ENCODE measurements at regions not wholly inside any gene's neighbourhood (a gene's known extent, or its start where the extent isn't known, plus 50 kb on each side); places are given as distances from the start of the nearest gene placed in this dataset.

GRCh38 chr22:48968201-48968959, 859.3 kb downstream of the BRD1 start:
- DNase-seq (ENCODE audit: low read depth, low spot score): no peak
- H3K9me3 ChIP-seq (ENCODE audit: low read depth, low read length): no peaks in the 10 kb centered on the region
- H3K9ac ChIP-seq (ENCODE audit: insufficient read length): no peak overlapping the region
- TF ChIP-seq FOXP2 (optimal IDR thresholded peaks at IDR 0.05; ENCODE audit: control extremely low read depth, extremely low read length, insufficient read depth): no peak
- H3K27ac ChIP-seq: no peak overlapping the region
- no peaks in the 10 kb centered on the region for H3K36me3 ChIP-seq (ENCODE audit: insufficient read depth, low read length)
- no peak overlapping the region for H3K4me3 ChIP-seq

- H3K9me3 ChIP-seq (ENCODE audit: low read depth, low read length): no peaks in the 10 kb centered on the region
- no peak overlapping the region for H3K9ac ChIP-seq (ENCODE audit: insufficient read length)
- no peak overlapping the region for H3K4me3 ChIP-seq
- DNase-seq (ENCODE audit: low read depth, low spot score): no peak
- no peak overlapping the region for H3K27ac ChIP-seq
- H3K36me3 ChIP-seq (ENCODE audit: insufficient read depth, low read length): no peaks in the 10 kb centered on the region
- TF ChIP-seq EZH2 (IDR thresholded peaks at IDR 0.05) (no peak), POLR2AphosphoS5 (IDR thresholded peaks at IDR 0.05; ENCODE audit: borderline replicate concordance, low read depth, low read length) (no peak), FOXP2 (optimal IDR thresholded peaks at IDR 0.05; ENCODE audit: control extremely low read depth, extremely low read length, insufficient read depth) (no peak)
Measured at GRCh38 chr22:48963405-48963804, 864.3 kb downstream of the BRD1 start.

GRCh38 chr22:48961705-48962104, 866.0 kb downstream of the BRD1 start:
- Histone ChIP-seq H3K9me3 (ENCODE audit: low read depth, low read length) (no peaks in the 10 kb centered on the region), H3K9ac (ENCODE audit: insufficient read length) (no peak overlapping the region), H3K4me3 (no peak overlapping the region), H3K36me3 (ENCODE audit: insufficient read depth, low read length) (no peaks in the 10 kb centered on the region), H3K27ac (no peak overlapping the region)
- no peak for TF ChIP-seq FOXP2 (optimal IDR thresholded peaks at IDR 0.05; ENCODE audit: control extremely low read depth, extremely low read length, insufficient read depth)
- TF ChIP-seq POLR2AphosphoS5 (IDR thresholded peaks at IDR 0.05; ENCODE audit: borderline replicate concordance, low read depth, low read length): no peak
- no peak for TF ChIP-seq EZH2 (IDR thresholded peaks at IDR 0.05)
- no peak for DNase-seq (ENCODE audit: low read depth, low spot score)

- TF ChIP-seq POLR2AphosphoS5 (IDR thresholded peaks at IDR 0.05; ENCODE audit: borderline replicate concordance, low read depth, low read length): no peak
- TF ChIP-seq FOXP2 (optimal IDR thresholded peaks at IDR 0.05; ENCODE audit: control extremely low read depth, extremely low read length, insufficient read depth): no peak
- no peak for TF ChIP-seq EZH2 (IDR thresholded peaks at IDR 0.05)
- Histone ChIP-seq H3K36me3 (ENCODE audit: insufficient read depth, low read length) (no peaks in the 10 kb centered on the region), H3K9me3 (ENCODE audit: low read depth, low read length) (no peaks in the 10 kb centered on the region), H3K4me3 (no peak overlapping the region), H3K9ac (ENCODE audit: insufficient read length) (no peak overlapping the region), H3K27ac (no peak overlapping the region)
- no peak for DNase-seq (ENCODE audit: low read depth, low spot score)
Measured at GRCh38 chr22:48960980-48961660, 866.6 kb downstream of the BRD1 start.

- no peak for DNase-seq (ENCODE audit: low read depth, low spot score)
- no peaks in the 10 kb centered on the region for H3K9me3 ChIP-seq (ENCODE audit: low read depth, low read length)
- no peak overlapping the region for H3K9ac ChIP-seq (ENCODE audit: insufficient read length)
- no peak overlapping the region for H3K27ac ChIP-seq
- H3K4me3 ChIP-seq: no peak overlapping the region
- no peaks in the 10 kb centered on the region for H3K36me3 ChIP-seq (ENCODE audit: insufficient read depth, low read length)
- TF ChIP-seq POLR2AphosphoS5 (IDR thresholded peaks at IDR 0.05; ENCODE audit: borderline replicate concordance, low read depth, low read length): no peak
- TF ChIP-seq FOXP2 (optimal IDR thresholded peaks at IDR 0.05; ENCODE audit: control extremely low read depth, extremely low read length, insufficient read depth): no peak
- no peak for TF ChIP-seq EZH2 (IDR thresholded peaks at IDR 0.05)
Measured at GRCh38 chr22:48960576-48960975, 867.1 kb downstream of the BRD1 start.

GRCh38 chr22:48959496-48959895, 868.2 kb downstream of the BRD1 start:
- H3K9me3 ChIP-seq (ENCODE audit: low read depth, low read length): no peaks in the 10 kb centered on the region
- no peak for TF ChIP-seq FOXP2 (optimal IDR thresholded peaks at IDR 0.05; ENCODE audit: control extremely low read depth, extremely low read length, insufficient read depth)
- no peak for TF ChIP-seq EZH2 (IDR thresholded peaks at IDR 0.05)
- no peak for TF ChIP-seq POLR2AphosphoS5 (IDR thresholded peaks at IDR 0.05; ENCODE audit: borderline replicate concordance, low read depth, low read length)
- no peak for DNase-seq (ENCODE audit: low read depth, low spot score)
- no peak overlapping the region for H3K9ac ChIP-seq (ENCODE audit: insufficient read length)
- no peaks in the 10 kb centered on the region for H3K36me3 ChIP-seq (ENCODE audit: insufficient read depth, low read length)
- no peak overlapping the region for H3K27ac ChIP-seq
- H3K4me3 ChIP-seq: no peak overlapping the region

GRCh38 chr22:48957987-48958321, 869.7 kb downstream of the BRD1 start:
- no peak for DNase-seq (ENCODE audit: low read depth, low spot score)
- no peaks in the 10 kb centered on the region for H3K36me3 ChIP-seq (ENCODE audit: insufficient read depth, low read length)
- no peak overlapping the region for H3K4me3 ChIP-seq
- H3K27ac ChIP-seq: no peak overlapping the region
- TF ChIP-seq EZH2 (IDR thresholded peaks at IDR 0.05) (no peak), POLR2AphosphoS5 (IDR thresholded peaks at IDR 0.05; ENCODE audit: borderline replicate concordance, low read depth, low read length) (no peak), FOXP2 (optimal IDR thresholded peaks at IDR 0.05; ENCODE audit: control extremely low read depth, extremely low read length, insufficient read depth) (no peak)
- no peaks in the 10 kb centered on the region for H3K9me3 ChIP-seq (ENCODE audit: low read depth, low read length)
- H3K9ac ChIP-seq (ENCODE audit: insufficient read length): no peak overlapping the region

- no peaks in the 10 kb centered on the region for H3K36me3 ChIP-seq (ENCODE audit: insufficient read depth, low read length)
- TF ChIP-seq EZH2 (IDR thresholded peaks at IDR 0.05) (no peak), FOXP2 (optimal IDR thresholded peaks at IDR 0.05; ENCODE audit: control extremely low read depth, extremely low read length, insufficient read depth) (no peak), POLR2AphosphoS5 (IDR thresholded peaks at IDR 0.05; ENCODE audit: borderline replicate concordance, low read depth, low read length) (no peak)
- H3K9me3 ChIP-seq (ENCODE audit: low read depth, low read length): no peaks in the 10 kb centered on the region
- no peak overlapping the region for H3K4me3 ChIP-seq
- no peak overlapping the region for H3K27ac ChIP-seq
- DNase-seq (ENCODE audit: low read depth, low spot score): no peak
- no peak overlapping the region for H3K9ac ChIP-seq (ENCODE audit: insufficient read length)
Measured at GRCh38 chr22:48957311-48957986, 870.2 kb downstream of the BRD1 start.
